ENCODE measurements at regions not wholly inside any gene's neighbourhood (a gene's known extent, or its start where the extent isn't known, plus 50 kb on each side); places are given as distances from the start of the nearest gene placed in this dataset.

DNA sequence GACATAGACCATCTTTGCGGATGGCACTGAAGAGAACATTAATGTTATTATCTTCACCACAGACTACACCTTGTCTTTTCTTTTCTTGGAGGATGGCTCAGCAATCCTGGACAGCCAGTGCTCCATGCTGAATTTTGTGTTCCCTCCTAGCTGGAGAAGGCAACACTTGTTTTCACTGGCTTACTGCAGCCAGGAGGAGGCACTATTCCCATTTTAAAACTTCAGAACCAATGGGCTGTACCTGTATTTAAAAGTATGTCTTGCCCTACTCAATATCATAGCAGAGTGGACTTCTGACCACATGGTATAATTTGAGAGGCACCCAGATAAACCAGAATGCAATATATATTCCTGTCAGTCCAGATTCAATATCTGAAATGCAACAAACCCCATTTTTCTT, 53.3 kb upstream of the POGK start:
- no peak for DNase-seq
- H3K4me1 ChIP-seq = no peaks in the 10 kb centered on the region
- TF ChIP-seq POLR2AphosphoS5 (IDR thresholded peaks at IDR 0.05) = no peak
- TF ChIP-seq, protein P1, sequence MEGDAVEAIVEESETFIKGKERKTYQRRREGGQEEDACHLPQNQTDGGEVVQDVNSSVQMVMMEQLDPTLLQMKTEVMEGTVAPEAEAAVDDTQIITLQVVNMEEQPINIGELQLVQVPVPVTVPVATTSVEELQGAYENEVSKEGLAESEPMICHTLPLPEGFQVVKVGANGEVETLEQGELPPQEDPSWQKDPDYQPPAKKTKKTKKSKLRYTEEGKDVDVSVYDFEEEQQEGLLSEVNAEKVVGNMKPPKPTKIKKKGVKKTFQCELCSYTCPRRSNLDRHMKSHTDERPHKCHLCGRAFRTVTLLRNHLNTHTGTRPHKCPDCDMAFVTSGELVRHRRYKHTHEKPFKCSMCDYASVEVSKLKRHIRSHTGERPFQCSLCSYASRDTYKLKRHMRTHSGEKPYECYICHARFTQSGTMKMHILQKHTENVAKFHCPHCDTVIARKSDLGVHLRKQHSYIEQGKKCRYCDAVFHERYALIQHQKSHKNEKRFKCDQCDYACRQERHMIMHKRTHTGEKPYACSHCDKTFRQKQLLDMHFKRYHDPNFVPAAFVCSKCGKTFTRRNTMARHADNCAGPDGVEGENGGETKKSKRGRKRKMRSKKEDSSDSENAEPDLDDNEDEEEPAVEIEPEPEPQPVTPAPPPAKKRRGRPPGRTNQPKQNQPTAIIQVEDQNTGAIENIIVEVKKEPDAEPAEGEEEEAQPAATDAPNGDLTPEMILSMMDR (IDR thresholded peaks at IDR 0.05) = no peak
- no peak overlapping the region for H3K4me3 ChIP-seq
- intact Hi-C loops (cut with DNase I) = no loop called here
- 97% methylated on average over 1 of the region's 1 CpG for WGBS, 2 donors
- H3K36me3 ChIP-seq = no peaks in the 10 kb centered on the region
- H3K27me3 ChIP-seq = no peaks in the 10 kb centered on the region
- no peak overlapping the region for H3K27ac ChIP-seq
- H3K9me3 ChIP-seq = no peaks in the 10 kb centered on the region

- Histone ChIP-seq H3K4me1 (no peaks in the 10 kb centered on the region), H3K36me3 (no peaks in the 10 kb centered on the region), H3K4me3 (no peak overlapping the region), H3K27me3 (no peaks in the 10 kb centered on the region), H3K9me3 (no peaks in the 10 kb centered on the region), H3K27ac (no peak overlapping the region)
- WGBS, 2 donors = 33 to 69% methylated on average over 3 of the region's 3 CpGs
- no peak for DNase-seq
- TF ChIP-seq EP300 (IDR thresholded peaks at IDR 0.05) (no peak), POLR2A (IDR thresholded peaks at IDR 0.05) (no peak), POLR2AphosphoS5 (IDR thresholded peaks at IDR 0.05) (no peak)
- TF ChIP-seq, protein P1 (IDR thresholded peaks at IDR 0.05) = no peak
- intact Hi-C loops (cut with DNase I) = no loop called here
Observed at GRCh38 chr1:166789286-166789685, 50.0 kb upstream of the POGK start.
